HCT116 (cell line): ENCODE measurements at regions not wholly inside any gene's neighbourhood (a gene's known extent, or its start where the extent isn't known, plus 50 kb on each side); places are given as distances from the start of the nearest gene placed in this dataset.

ENCODE experiments used
- ATAC-seq: fragments of 200-7000 bp; cut with Tn5 transposase; 2 replicates; pipeline ENCODE4 v1.9.1; 2020; ENCODE audit warnings: mild to moderate bottlenecking, moderate library complexity
- BruUV-seq: library from RNA; stranded (reverse); fragments of 400-500 nt; replicated peaks from 2 replicates; lab custom pipeline; 2021; lab: Mats Ljungman, UMichigan
- CTCF ChIA-PET: fragments of 300-600 bp; sonication (Branson Sonifier 250); formaldehyde crosslinking; loops from one replicate; lab custom pipeline; 2021; ENCODE audit warnings: antibody characterized with exemption; lab: Charles Lee
- POLR2A ChIA-PET: fragments of 300-600, 350-600 bp; sonication (Branson Sonifier 250); formaldehyde crosslinking; loops from one replicate; lab custom pipeline; 2021; ENCODE audit warnings: antibody characterized with exemption; lab: Charles Lee
- RAD21 ChIA-PET, 2 experiments: fragments of 300-600 bp; sonication (Branson Sonifier 250); formaldehyde crosslinking; loops; one replicate each; lab custom pipeline; 2023; ENCODE audit warnings: low total read pairs in 2 of 2; ENCODE audit not compliant: uncharacterized antibody in 2 of 2, unreplicated experiment in 2 of 2, low non-redundant PET in 1 of 2; lab: Charles Lee
- DNase-seq: peaks from one replicate; pipeline ENCODE4 v3.0.0-alpha.2; 2010; ENCODE audit warnings: low read depth, low spot score
- H2AFZ ChIP-seq: fragments of 200-600 bp; shearing (Covaris generic), sonication (generic); 2 replicates; pipeline ENCODE4 v1.6.1; 2017; ENCODE audit warnings: low read depth, mixed run types, mixed read lengths, antibody characterized with exemption, low read length; ENCODE audit not compliant: poor library complexity, severe bottlenecking
- H3K27ac ChIP-seq: 2 replicates; pipeline ENCODE4 v1.5.1; 2012; ENCODE audit warnings: low read depth, low read length
- H3K27me3 ChIP-seq: fragments of 200-600 bp; sonication (generic); 2 replicates; pipeline ENCODE4 v1.6.1; 2016; ENCODE audit warnings: mixed run types, low read length, mixed read lengths; ENCODE audit not compliant: insufficient read depth
- H3K36me3 ChIP-seq, 2 experiments: fragments of 200-500 bp in 1 of 2; fragments of 200-600 bp in 1 of 2; sonication (Bioruptor generic) in 1 of 2; sonication (generic) in 1 of 2; 2 replicates each; pipeline versions ENCODE4 v1.5.1 to v1.6.1; 2014 to 2016; ENCODE audit warnings: low read length in 2 of 2, inconsistent platforms in 1 of 2, mixed read lengths in 1 of 2, mixed run types in 1 of 2; ENCODE audit not compliant: insufficient read depth in 2 of 2, control insufficient read depth in 1 of 2
- H3K4me1 ChIP-seq, 2 experiments: fragments of 200-600 bp in 1 of 2; sonication (generic) in 1 of 2; 2 replicates each; pipeline versions ENCODE4 v1.5.1 to v1.6.1; 2012 to 2017; ENCODE audit warnings: low read length in 2 of 2, inconsistent platforms in 1 of 2, mild to moderate bottlenecking in 1 of 2, mixed read lengths in 1 of 2, mixed run types in 1 of 2, moderate library complexity in 1 of 2; ENCODE audit not compliant: insufficient read depth in 2 of 2, control insufficient read depth in 1 of 2
- H3K4me2 ChIP-seq: fragments of 200-600 bp; sonication (generic); 2 replicates; pipeline ENCODE4 v1.6.1; 2017; ENCODE audit warnings: mixed run types, low read length, mixed read lengths
- H3K4me3 ChIP-seq, 2 experiments: fragments of 200-600 bp in 1 of 2; sonication (generic) in 1 of 2; replicated peaks in 1 of 2; 2 replicates each; pipeline ENCODE4 v1.5.1; 2011 to 2016; ENCODE audit warnings: low read length in 2 of 2, control low read depth in 1 of 2, low read depth in 1 of 2, mild to moderate bottlenecking in 1 of 2, mixed read lengths in 1 of 2, mixed run types in 1 of 2
- H3K79me2 ChIP-seq: fragments of 200-600 bp; sonication (generic); 2 replicates; pipeline ENCODE4 v1.6.1; 2017; ENCODE audit warnings: mild to moderate bottlenecking, mixed run types, low read length, moderate library complexity, mixed read lengths; ENCODE audit not compliant: insufficient read depth
- H3K9ac ChIP-seq: fragments of 200-600 bp; sonication (generic); 2 replicates; pipeline ENCODE4 v1.6.1; 2016; ENCODE audit warnings: low read length, mixed read lengths
- H3K9me2 ChIP-seq: fragments of 200-600 bp; sonication (generic), shearing (Covaris generic); 2 replicates; pipeline ENCODE4 v1.6.1; 2017; ENCODE audit warnings: mixed run types, mild to moderate bottlenecking, moderate library complexity; ENCODE audit not compliant: insufficient read depth
- H3K9me3 ChIP-seq, 2 experiments: fragments of 200-500 bp in 1 of 2; fragments of 200-600 bp in 1 of 2; sonication (Bioruptor generic) in 1 of 2; sonication (generic) in 1 of 2; 2 replicates each; pipeline ENCODE4 v1.6.1; 2014 to 2017; ENCODE audit warnings: low read length in 2 of 2, mixed read lengths in 2 of 2, inconsistent platforms in 1 of 2, low read depth in 1 of 2, mild to moderate bottlenecking in 1 of 2, mixed run types in 1 of 2, moderate library complexity in 1 of 2; ENCODE audit not compliant: control insufficient read depth in 1 of 2, insufficient read depth in 1 of 2
- H4K20me1 ChIP-seq: fragments of 200-600 bp; sonication (generic), shearing (Covaris generic); 2 replicates; pipeline ENCODE4 v1.6.1; 2017; ENCODE audit warnings: mixed run types, mild to moderate bottlenecking, moderate library complexity; ENCODE audit not compliant: insufficient read depth
- CBX3 ChIP-seq: IDR thresholded peaks from 2 replicates; pipeline ENCODE4 v1.6.1; 2012; ENCODE audit warnings: low read depth
- CEBPB ChIP-seq: IDR thresholded peaks from 2 replicates; pipeline ENCODE4 v1.6.1; 2012; ENCODE audit warnings: low read depth
- EZH2 ChIP-seq: fragments of 200-600 bp; sonication (generic); IDR thresholded peaks from 2 replicates; pipeline ENCODE4 v1.6.1; 2017; ENCODE audit warnings: antibody characterized with exemption, mixed run types
- EZH2phosphoT487 ChIP-seq: fragments of 200-600 bp; IDR thresholded peaks from 2 replicates; pipeline ENCODE4 v1.6.1; 2018; ENCODE audit warnings: antibody characterized with exemption, borderline replicate concordance
- FOSL1 ChIP-seq: IDR thresholded peaks from 2 replicates; pipeline ENCODE4 v1.6.1; 2012; ENCODE audit warnings: low read depth
- POLR2A ChIP-seq: IDR thresholded peaks from 2 replicates; pipeline ENCODE4 v1.7.0; 2011; ENCODE audit warnings: borderline replicate concordance; ENCODE audit not compliant: insufficient read depth, insufficient read length; ENCODE audit errors: extremely low read depth
- POLR2AphosphoS5 ChIP-seq: IDR thresholded peaks from 2 replicates; pipeline ENCODE4 v1.6.1; 2011; ENCODE audit warnings: mild to moderate bottlenecking, low read depth, low read length, moderate library complexity
- SP1 ChIP-seq: IDR thresholded peaks from 2 replicates; pipeline ENCODE4 v1.6.1; 2012; ENCODE audit warnings: low read depth
- TCF7L2 ChIP-seq: IDR thresholded peaks from 2 replicates; pipeline ENCODE4 v1.7.0; 2011; ENCODE audit warnings: borderline replicate concordance, inconsistent platforms; ENCODE audit not compliant: insufficient read depth, insufficient read length; ENCODE audit errors: extremely low read depth
- YY1 ChIP-seq: IDR thresholded peaks from 2 replicates; pipeline ENCODE4 v1.6.1; 2011; ENCODE audit warnings: low read length, low read depth, moderate library complexity, mild to moderate bottlenecking; ENCODE audit not compliant: insufficient replicate concordance; ENCODE audit errors: extremely low read depth
- intact Hi-C: fragments of 100-400 bp; cut with micrococcal nuclease; formaldehyde crosslinking; loops from 2 replicates; pipeline ENCODE4 v1.10.0; 2022
- TF ChIP-seq, protein P1 (sequence below): IDR thresholded peaks from 2 replicates; pipeline ENCODE4 v1.6.1; 2012
- TF ChIP-seq, protein P2 (sequence below): IDR thresholded peaks from 2 replicates; pipeline ENCODE4 v1.6.1; 2011; ENCODE audit warnings: mild to moderate bottlenecking, low read length, moderate library complexity; ENCODE audit not compliant: insufficient replicate concordance; ENCODE audit errors: extremely low read depth

DNA sequence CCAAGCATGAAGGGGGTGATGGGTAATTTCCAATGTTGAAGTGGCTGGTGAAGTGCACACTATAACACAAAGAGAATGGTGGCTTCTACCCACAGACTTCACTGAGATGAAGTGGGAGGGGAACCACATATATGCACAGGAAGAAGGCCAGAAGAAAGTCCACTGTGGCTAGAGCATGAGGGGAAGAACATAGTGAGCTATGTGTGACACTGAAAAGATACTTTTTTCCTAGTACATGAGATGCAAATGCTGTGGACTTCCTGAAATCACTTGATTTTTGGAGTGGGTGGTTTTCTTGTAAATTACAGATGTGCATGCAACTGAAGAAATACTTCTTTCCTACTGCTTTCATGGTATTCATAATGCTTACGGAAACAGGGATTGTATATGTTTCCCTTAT, 115.6 kb upstream of the PHYHIPL start (continued):
- TF ChIP-seq TCF7L2, result no peak

DNA sequence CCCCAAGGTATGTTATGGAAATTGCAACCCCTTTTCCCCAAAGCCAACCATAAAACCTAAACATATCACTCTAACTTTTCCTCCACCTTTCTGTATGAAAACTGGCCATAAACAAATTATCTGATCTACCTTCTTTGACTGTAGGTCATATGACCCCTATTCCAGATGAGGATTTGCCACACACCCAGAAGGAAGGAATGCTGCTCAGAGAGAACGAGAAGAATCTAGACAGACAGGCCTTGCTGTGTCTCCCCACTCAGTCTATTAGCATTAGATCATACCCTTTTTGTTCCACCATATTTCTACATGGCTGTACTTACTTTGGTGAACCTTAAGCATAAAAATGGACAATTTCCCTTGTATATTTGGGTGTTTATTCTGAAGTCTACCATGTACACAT, 113.0 kb upstream of the PHYHIPL start:
- Histone ChIP-seq H3K27ac (no peak overlapping the region), H2AFZ (no peak overlapping the region), H3K27me3 (no peaks in the 10 kb centered on the region), H3K4me2 (no peak overlapping the region), H3K9me2 (no peaks in the 10 kb centered on the region), H3K36me3 (no peaks in the 10 kb centered on the region), H3K9ac (no peak overlapping the region), H4K20me1 (no peaks in the 10 kb centered on the region; the same call in 1 of the 2 replicates), H3K79me2 (no peaks in the 10 kb centered on the region), H3K9me3 (no peaks in the 10 kb centered on the region), H3K4me1 (no peaks in the 10 kb centered on the region), H3K4me3 (no peak overlapping the region)
- ChIA-PET RAD21 (no interaction called here), POLR2A (no interaction called here), CTCF (no interaction called here)
- no TSS peak for BruUV-seq
- ATAC-seq, result no peak
- no peak for TF ChIP-seq CBX3
- no peak for TF ChIP-seq SP1
- TF ChIP-seq EZH2phosphoT487, result no peak
- TF ChIP-seq POLR2AphosphoS5, result no peak
- TF ChIP-seq CEBPB, result no peak
- TF ChIP-seq FOSL1, result no peak
- TF ChIP-seq POLR2A, result no peak
- TF ChIP-seq, protein P1, sequence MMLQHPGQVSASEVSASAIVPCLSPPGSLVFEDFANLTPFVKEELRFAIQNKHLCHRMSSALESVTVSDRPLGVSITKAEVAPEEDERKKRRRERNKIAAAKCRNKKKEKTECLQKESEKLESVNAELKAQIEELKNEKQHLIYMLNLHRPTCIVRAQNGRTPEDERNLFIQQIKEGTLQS, result no peak
- DNase-seq, result no peak
- intact Hi-C loops, result no loop called here

DNA sequence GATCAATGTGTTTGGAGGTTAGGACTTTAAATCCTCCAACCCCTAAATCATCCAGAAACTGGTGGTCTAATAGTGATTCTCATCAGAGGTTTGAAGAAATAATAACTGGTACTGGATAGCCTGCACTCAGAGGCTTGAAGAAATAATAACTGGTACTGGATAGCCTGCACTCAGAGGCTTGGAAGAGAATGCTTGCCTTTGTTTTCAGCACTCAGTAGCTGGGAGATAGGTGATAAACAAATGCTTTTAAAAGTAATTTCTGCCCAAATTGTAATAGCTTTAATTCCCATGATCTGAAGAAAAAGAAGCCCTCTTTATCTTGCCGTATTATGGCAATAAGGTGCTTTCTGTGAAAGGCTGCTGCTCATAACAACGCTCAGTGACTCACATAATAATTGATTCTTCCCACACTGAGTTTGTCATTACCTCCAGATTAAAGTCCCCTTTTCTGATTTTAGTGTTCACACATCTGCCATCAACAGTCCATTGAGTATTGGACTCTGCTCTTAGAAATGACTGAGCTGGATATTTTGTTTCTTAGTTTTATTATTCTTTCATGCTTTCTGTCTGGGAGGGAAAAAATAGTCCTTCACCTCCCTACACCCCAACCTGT, 112.3 kb upstream of the PHYHIPL start:
- no peaks in the 10 kb centered on the region for H3K36me3 ChIP-seq
- no peak overlapping the region for H2AFZ ChIP-seq
- CTCF ChIA-PET, result no interaction called here
- TF ChIP-seq YY1 (no peak), TCF7L2 (no peak), EZH2 (no peak)
- TF ChIP-seq, protein P2, sequence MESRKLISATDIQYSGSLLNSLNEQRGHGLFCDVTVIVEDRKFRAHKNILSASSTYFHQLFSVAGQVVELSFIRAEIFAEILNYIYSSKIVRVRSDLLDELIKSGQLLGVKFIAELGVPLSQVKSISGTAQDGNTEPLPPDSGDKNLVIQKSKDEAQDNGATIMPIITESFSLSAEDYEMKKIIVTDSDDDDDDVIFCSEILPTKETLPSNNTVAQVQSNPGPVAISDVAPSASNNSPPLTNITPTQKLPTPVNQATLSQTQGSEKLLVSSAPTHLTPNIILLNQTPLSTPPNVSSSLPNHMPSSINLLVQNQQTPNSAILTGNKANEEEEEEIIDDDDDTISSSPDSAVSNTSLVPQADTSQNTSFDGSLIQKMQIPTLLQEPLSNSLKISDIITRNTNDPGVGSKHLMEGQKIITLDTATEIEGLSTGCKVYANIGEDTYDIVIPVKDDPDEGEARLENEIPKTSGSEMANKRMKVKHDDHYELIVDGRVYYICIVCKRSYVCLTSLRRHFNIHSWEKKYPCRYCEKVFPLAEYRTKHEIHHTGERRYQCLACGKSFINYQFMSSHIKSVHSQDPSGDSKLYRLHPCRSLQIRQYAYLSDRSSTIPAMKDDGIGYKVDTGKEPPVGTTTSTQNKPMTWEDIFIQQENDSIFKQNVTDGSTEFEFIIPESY, result no peak
- intact Hi-C loops, result no loop called here
- no peaks in the 10 kb centered on the region for H3K27me3 ChIP-seq
- no peaks in the 10 kb centered on the region for H3K9me3 ChIP-seq
- no peak overlapping the region for H3K4me3 ChIP-seq
- no peak overlapping the region for H3K9ac ChIP-seq
- H3K9me2 ChIP-seq, result no peaks in the 10 kb centered on the region
- DNase-seq (no peak), ATAC-seq (no peak)
- H4K20me1 ChIP-seq, result no peaks in the 10 kb centered on the region; the same call in 1 of the 2 replicates
- H3K4me2 ChIP-seq, result no peak overlapping the region
- RAD21 ChIA-PET, result no interaction called here
- no TSS peak for BruUV-seq
- no peaks in the 10 kb centered on the region for H3K79me2 ChIP-seq
- H3K4me1 ChIP-seq, result no peaks in the 10 kb centered on the region
- POLR2A ChIA-PET, result no interaction called here
- no peak overlapping the region for H3K27ac ChIP-seq
